PC-9 (cell line): ENCODE measurements at regions not wholly inside any gene's neighbourhood (a gene's known extent, or its start where the extent isn't known, plus 50 kb on each side); places are given as distances from the start of the nearest gene placed in this dataset.

Experiments
- EZH2 ChIP-seq: fragments of 200-600 bp; sonication (generic); IDR thresholded peaks from 2 replicates; pipeline ENCODE4 v1.8.0; 2017; ENCODE audit warnings: antibody characterized with exemption, low read depth
- TF ChIP-seq, protein P1 (sequence below): fragments of 200-600 bp; sonication (generic); conservative IDR thresholded peaks from 2 replicates; pipeline ENCODE4 v1.6.1; 2017; ENCODE audit warnings: mixed run types, antibody characterized with exemption, mild to moderate bottlenecking, moderate library complexity

DNA sequence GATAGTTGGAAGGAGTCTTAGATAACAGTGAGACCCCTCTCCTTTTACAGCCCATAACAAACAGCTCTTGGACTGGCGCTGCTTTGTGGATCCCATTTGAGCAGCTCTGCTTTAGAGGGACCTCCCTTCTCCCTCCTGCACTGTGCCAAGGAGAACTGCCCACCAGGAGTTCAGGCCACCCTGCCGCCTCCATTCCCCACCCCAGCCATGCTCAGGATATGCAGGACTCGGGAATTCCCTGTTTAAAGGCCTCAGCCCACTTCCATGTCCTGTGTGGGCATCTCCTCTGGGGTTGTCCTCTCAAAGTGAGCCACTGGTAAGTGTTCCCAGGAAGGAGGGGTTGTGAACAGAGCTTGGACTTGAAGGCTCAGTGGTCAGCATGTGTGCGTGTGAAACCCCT lies 78.9 kb upstream of the ADRA1D start:
- TF ChIP-seq EZH2 = no peak
- TF ChIP-seq, protein P1, sequence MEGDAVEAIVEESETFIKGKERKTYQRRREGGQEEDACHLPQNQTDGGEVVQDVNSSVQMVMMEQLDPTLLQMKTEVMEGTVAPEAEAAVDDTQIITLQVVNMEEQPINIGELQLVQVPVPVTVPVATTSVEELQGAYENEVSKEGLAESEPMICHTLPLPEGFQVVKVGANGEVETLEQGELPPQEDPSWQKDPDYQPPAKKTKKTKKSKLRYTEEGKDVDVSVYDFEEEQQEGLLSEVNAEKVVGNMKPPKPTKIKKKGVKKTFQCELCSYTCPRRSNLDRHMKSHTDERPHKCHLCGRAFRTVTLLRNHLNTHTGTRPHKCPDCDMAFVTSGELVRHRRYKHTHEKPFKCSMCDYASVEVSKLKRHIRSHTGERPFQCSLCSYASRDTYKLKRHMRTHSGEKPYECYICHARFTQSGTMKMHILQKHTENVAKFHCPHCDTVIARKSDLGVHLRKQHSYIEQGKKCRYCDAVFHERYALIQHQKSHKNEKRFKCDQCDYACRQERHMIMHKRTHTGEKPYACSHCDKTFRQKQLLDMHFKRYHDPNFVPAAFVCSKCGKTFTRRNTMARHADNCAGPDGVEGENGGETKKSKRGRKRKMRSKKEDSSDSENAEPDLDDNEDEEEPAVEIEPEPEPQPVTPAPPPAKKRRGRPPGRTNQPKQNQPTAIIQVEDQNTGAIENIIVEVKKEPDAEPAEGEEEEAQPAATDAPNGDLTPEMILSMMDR = no peak
